ENCODE measurements at regions not wholly inside any gene's neighbourhood (a gene's known extent, or its start where the extent isn't known, plus 50 kb on each side); places are given as distances from the start of the nearest gene placed in this dataset.

DNA sequence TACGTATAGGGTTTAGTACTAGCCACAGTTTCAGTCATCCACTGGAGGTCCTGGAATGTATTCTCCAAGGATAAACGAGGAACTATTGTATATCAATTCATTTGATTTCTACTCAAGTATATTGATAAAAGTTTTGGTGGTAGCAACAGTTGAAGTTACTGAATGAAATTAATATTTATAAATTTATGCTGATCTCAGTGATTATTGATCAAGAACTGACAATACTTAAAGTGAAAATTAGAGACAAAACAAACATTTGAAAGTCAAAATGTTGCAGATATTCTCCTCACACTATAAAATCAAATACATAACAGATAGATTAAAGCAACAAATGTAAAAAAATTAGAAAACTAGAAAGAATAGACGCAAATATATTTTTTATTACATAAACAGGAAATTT, 150.9 kb upstream of the SLC35G4 start:
- TF ChIP-seq EZH2phosphoT487 (conservative IDR thresholded peaks at IDR 0.05; ENCODE audit: low read length) = no peak
- TF ChIP-seq, protein P1, sequence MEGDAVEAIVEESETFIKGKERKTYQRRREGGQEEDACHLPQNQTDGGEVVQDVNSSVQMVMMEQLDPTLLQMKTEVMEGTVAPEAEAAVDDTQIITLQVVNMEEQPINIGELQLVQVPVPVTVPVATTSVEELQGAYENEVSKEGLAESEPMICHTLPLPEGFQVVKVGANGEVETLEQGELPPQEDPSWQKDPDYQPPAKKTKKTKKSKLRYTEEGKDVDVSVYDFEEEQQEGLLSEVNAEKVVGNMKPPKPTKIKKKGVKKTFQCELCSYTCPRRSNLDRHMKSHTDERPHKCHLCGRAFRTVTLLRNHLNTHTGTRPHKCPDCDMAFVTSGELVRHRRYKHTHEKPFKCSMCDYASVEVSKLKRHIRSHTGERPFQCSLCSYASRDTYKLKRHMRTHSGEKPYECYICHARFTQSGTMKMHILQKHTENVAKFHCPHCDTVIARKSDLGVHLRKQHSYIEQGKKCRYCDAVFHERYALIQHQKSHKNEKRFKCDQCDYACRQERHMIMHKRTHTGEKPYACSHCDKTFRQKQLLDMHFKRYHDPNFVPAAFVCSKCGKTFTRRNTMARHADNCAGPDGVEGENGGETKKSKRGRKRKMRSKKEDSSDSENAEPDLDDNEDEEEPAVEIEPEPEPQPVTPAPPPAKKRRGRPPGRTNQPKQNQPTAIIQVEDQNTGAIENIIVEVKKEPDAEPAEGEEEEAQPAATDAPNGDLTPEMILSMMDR (IDR thresholded peaks at IDR 0.05; ENCODE audit: insufficient read depth, low read length, poor library complexity, severe bottlenecking) = no peak

All from SU-DHL-6 (cell line).